Liver (tissue), 8 donors: ENCODE measurements at regions not wholly inside any gene's neighbourhood (a gene's known extent, or its start where the extent isn't known, plus 50 kb on each side); places are given as distances from the start of the nearest gene placed in this dataset.

Experiments used
- DNase-seq: peaks from one replicate; pipeline ENCODE4 v3.0.0-alpha.2; 2017; ENCODE audit warnings: low spot score
- H3K27ac ChIP-seq, 2 donors: one replicate each; pipeline ENCODE4 v1.7.0; 2013; ENCODE audit warnings: inconsistent platforms in 2 of 2, low read length in 2 of 2, control low read depth in 1 of 2, low read depth in 1 of 2, mild to moderate bottlenecking in 1 of 2
- H3K27me3 ChIP-seq, 4 donors: one replicate each; pipeline versions ENCODE4 v1.6.1 to v1.7.0; 2013; ENCODE audit warnings: low read length in 3 of 4, inconsistent platforms in 1 of 4, mild to moderate bottlenecking in 1 of 4, moderate library complexity in 1 of 4; ENCODE audit not compliant: control insufficient read depth in 4 of 4, insufficient read depth in 4 of 4
- H3K36me3 ChIP-seq, 4 donors: one replicate each; pipeline versions ENCODE4 v1.6.1 to v1.7.0; 2013; ENCODE audit warnings: low read length in 3 of 4, mild to moderate bottlenecking in 3 of 4, low read depth in 1 of 4, moderate library complexity in 1 of 4; ENCODE audit not compliant: control insufficient read depth in 4 of 4, insufficient read depth in 3 of 4
- H3K4me1 ChIP-seq, 4 donors: one replicate each; pipeline versions ENCODE4 v1.6.1 to v1.7.0; 2013; ENCODE audit warnings: low read length in 3 of 4, mild to moderate bottlenecking in 3 of 4, moderate library complexity in 1 of 4; ENCODE audit not compliant: control insufficient read depth in 4 of 4, insufficient read depth in 4 of 4
- H3K4me3 ChIP-seq, 3 donors: one replicate each; pipeline versions ENCODE4 v1.6.1 to v1.7.0; 2013; ENCODE audit warnings: low read length in 3 of 3, control low read depth in 1 of 3, low read depth in 1 of 3, mild to moderate bottlenecking in 1 of 3
- H3K9ac ChIP-seq, 2 donors: one replicate each; pipeline ENCODE4 v1.7.0; 2013; ENCODE audit warnings: low read length in 2 of 2, mild to moderate bottlenecking in 2 of 2, moderate library complexity in 2 of 2, control low read depth in 1 of 2, low read depth in 1 of 2
- H3K9me3 ChIP-seq, 4 donors: one replicate each; pipeline versions ENCODE4 v1.6.1 to v1.7.0; 2013; ENCODE audit warnings: low read length in 3 of 4; ENCODE audit not compliant: control insufficient read depth in 4 of 4
- EGR1 ChIP-seq, 2 donors: IDR thresholded peaks; 2 replicates each; pipeline ENCODE4 v1.6.1; 2016 to 2018; ENCODE audit warnings: antibody characterized with exemption in 2 of 2, low read depth in 2 of 2
- FOXA1 ChIP-seq: IDR thresholded peaks from 2 replicates; pipeline ENCODE4 v1.6.1; 2016; ENCODE audit warnings: antibody characterized with exemption
- FOXA2 ChIP-seq: IDR thresholded peaks from 2 replicates; pipeline ENCODE4 v1.6.1; 2016; ENCODE audit warnings: antibody characterized with exemption
- HNF4A ChIP-seq, 2 donors: conservative IDR thresholded peaks; 2 replicates each; pipeline ENCODE4 v1.6.1; 2016; ENCODE audit warnings: antibody characterized with exemption in 2 of 2, mild to moderate bottlenecking in 2 of 2
- HNF4G ChIP-seq: IDR thresholded peaks from 2 replicates; pipeline ENCODE4 v1.6.1; 2016; ENCODE audit warnings: antibody characterized with exemption
- NR2F2 ChIP-seq: IDR thresholded peaks from 2 replicates; pipeline ENCODE4 v1.6.1; 2016; ENCODE audit warnings: antibody characterized with exemption
- RAD21 ChIP-seq, 2 donors: IDR thresholded peaks; 2 replicates each; pipeline ENCODE4 v1.6.1; 2016; ENCODE audit warnings: antibody characterized with exemption in 2 of 2, mild to moderate bottlenecking in 2 of 2
- RXRA ChIP-seq, 2 donors: IDR thresholded peaks; 2 replicates each; pipeline ENCODE4 v1.6.1; 2017 to 2018; ENCODE audit warnings: antibody characterized with exemption in 2 of 2, mild to moderate bottlenecking in 1 of 2
- SP1 ChIP-seq: IDR thresholded peaks from 2 replicates; pipeline ENCODE4 v1.6.1; 2018; ENCODE audit warnings: antibody characterized with exemption, mild to moderate bottlenecking
- TAF1 ChIP-seq: conservative IDR thresholded peaks from 2 replicates; pipeline ENCODE4 v1.6.1; 2016; ENCODE audit warnings: antibody characterized with exemption, mild to moderate bottlenecking
- YY1 ChIP-seq: IDR thresholded peaks from 2 replicates; pipeline ENCODE4 v1.6.1; 2016; ENCODE audit warnings: antibody characterized with exemption, mild to moderate bottlenecking
- WGBS: extraction: QIAGEN DNeasy Blood & Tissue Kit; methylation state at CpG from one replicate; pipeline ENCODE4 v1.1.7; 2013; 5-methylcytosine and 5-hydroxymethylcytosine counted together
- TF ChIP-seq, protein P1 (sequence below): fragments of 150-350 bp; IDR thresholded peaks from 2 replicates; pipeline ENCODE4 v1.5.1; 2017; ENCODE audit warnings: improper control_type of control experiment, low read depth, low read length; ENCODE audit not compliant: missing input control
- TF ChIP-seq, protein P2 (sequence below): IDR thresholded peaks from 2 replicates; pipeline ENCODE4 v1.6.1; 2016; ENCODE audit warnings: antibody characterized with exemption
- TF ChIP-seq, protein P3 (sequence below): IDR thresholded peaks from 2 replicates; pipeline ENCODE4 v1.6.1; 2016; ENCODE audit warnings: antibody characterized with exemption
- donor health status: healthy.
- donor health status: healthy.
- donor health status: healthy.
- donor health status: healthy.
- donor health status: healthy.

DNA sequence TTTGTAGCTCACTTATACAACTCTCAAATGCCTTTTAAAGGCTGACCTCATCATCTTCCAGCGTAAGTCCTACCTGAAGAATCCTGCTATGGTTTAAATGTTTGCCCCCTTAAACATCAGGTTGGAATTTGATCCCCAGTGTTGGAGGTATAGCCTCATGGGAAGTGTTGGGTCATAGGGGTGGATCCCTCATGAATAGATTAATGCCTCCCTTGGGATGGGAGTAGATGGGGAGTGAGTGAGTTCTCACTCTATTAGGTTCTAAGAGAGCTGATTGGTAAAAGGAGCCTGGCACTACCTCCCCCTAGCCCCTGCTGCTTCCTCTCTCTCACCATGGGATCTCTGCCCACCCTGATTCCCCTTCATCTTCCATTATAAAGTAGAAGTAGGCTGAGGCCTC, 285.6 kb downstream of the FZD1 start:
- Histone ChIP-seq H3K27ac (no peak overlapping the region), H3K4me1 (peaks cover 0 to 10% (median 4%) of the 10 kb centered on the region in 4 donors), H3K27me3 (no peaks in the 10 kb centered on the region), H3K9ac (no peak overlapping the region), H3K36me3 (no peaks in the 10 kb centered on the region), H3K9me3 (no peaks in the 10 kb centered on the region), H3K4me3 (no peak overlapping the region)
- TF ChIP-seq SP1 (no peak), NR2F2 (no peak), TAF1 (no peak), YY1 (no peak), HNF4A (conservative IDR thresholded peaks at IDR 0.05) (no peak)
- no peak for DNase-seq
- 90% methylated on average over 1 of the region's 1 CpG for WGBS

DNA sequence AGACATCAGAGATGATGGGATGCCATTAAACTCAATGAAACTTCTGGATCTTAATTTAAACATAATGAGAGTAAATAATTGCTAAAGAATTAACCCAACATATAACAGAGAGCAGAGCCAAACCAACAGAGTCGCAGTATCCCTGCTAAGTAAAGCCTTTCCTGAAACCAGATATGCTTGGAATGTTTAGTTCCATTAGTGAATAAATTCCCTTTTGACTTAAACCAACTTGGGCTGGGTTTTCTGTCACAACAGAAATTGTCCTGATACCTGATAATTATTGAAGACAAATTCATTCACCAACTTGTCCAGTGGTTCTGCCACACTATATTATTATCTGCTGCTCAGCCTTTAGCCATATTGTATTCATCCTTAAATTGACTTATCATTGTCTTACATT, 286.7 kb downstream of the FZD1 start:
- Histone ChIP-seq H3K9me3 (no peaks in the 10 kb centered on the region), H3K4me3 (no peak overlapping the region), H3K9ac (no peak overlapping the region), H3K27ac (no peak overlapping the region), H3K36me3 (no peaks in the 10 kb centered on the region), H3K27me3 (no peaks in the 10 kb centered on the region), H3K4me1 (peaks cover 0 to 10% (median 4%) of the 10 kb centered on the region in 4 donors)
- WGBS = 80% methylated on average over 1 of the region's 1 CpG
- no peak for TF ChIP-seq FOXA2
- TF ChIP-seq YY1 = no peak
- TF ChIP-seq, protein P1, sequence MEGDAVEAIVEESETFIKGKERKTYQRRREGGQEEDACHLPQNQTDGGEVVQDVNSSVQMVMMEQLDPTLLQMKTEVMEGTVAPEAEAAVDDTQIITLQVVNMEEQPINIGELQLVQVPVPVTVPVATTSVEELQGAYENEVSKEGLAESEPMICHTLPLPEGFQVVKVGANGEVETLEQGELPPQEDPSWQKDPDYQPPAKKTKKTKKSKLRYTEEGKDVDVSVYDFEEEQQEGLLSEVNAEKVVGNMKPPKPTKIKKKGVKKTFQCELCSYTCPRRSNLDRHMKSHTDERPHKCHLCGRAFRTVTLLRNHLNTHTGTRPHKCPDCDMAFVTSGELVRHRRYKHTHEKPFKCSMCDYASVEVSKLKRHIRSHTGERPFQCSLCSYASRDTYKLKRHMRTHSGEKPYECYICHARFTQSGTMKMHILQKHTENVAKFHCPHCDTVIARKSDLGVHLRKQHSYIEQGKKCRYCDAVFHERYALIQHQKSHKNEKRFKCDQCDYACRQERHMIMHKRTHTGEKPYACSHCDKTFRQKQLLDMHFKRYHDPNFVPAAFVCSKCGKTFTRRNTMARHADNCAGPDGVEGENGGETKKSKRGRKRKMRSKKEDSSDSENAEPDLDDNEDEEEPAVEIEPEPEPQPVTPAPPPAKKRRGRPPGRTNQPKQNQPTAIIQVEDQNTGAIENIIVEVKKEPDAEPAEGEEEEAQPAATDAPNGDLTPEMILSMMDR = no peak
- no peak for TF ChIP-seq FOXA1
- TF ChIP-seq RXRA (IDR thresholded peaks at IDR 0.05) = no peak
- DNase-seq = no peak

DNA sequence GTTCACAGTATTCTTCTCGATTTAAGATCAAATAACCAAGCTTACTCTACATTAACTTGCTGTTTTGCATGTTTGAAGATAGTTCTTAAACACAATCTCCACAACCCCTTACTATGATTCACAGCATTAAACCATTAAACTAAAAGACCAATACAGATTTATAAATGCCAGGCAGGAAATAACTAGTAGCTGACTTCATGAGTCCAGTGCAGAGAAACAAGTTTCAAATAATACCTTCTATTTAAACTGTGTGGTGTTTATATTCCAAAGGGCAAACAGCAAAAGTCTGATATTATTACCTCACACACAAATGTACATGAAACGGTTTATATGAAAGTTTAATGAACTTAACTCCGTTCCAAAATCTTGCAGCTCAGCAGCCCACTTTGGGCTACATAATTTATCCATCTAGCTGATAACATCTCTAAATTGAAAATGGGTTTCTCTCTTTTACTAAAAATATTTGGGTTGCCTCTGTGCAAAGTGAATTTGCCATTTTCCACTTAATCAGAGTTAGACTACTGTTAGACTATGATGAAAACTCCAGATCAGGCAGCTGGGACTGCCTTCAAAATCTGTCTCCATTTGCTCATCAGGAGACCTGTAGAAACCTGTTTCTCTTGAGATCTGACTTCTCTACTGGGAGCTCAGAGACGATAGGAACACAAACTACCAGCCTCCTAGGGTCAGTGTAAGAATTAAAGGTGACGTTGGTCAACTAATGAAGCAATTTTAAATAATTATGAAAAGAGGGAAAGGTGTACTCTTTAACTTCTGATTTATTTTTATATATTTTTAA, 287.3 kb downstream of the FZD1 start:
- Histone ChIP-seq H3K9me3 (no peaks in the 10 kb centered on the region), H3K27me3 (no peaks in the 10 kb centered on the region), H3K9ac (peak overlapping the region in 1 of 2 donors; percentile 12), H3K4me1 (peaks cover 0 to 10% (median 4%) of the 10 kb centered on the region in 4 donors), H3K36me3 (no peaks in the 10 kb centered on the region), H3K27ac (no peak overlapping the region), H3K4me3 (no peak overlapping the region)
- TF ChIP-seq, protein P2, sequence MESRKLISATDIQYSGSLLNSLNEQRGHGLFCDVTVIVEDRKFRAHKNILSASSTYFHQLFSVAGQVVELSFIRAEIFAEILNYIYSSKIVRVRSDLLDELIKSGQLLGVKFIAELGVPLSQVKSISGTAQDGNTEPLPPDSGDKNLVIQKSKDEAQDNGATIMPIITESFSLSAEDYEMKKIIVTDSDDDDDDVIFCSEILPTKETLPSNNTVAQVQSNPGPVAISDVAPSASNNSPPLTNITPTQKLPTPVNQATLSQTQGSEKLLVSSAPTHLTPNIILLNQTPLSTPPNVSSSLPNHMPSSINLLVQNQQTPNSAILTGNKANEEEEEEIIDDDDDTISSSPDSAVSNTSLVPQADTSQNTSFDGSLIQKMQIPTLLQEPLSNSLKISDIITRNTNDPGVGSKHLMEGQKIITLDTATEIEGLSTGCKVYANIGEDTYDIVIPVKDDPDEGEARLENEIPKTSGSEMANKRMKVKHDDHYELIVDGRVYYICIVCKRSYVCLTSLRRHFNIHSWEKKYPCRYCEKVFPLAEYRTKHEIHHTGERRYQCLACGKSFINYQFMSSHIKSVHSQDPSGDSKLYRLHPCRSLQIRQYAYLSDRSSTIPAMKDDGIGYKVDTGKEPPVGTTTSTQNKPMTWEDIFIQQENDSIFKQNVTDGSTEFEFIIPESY = no peak
- TF ChIP-seq, protein P3, sequence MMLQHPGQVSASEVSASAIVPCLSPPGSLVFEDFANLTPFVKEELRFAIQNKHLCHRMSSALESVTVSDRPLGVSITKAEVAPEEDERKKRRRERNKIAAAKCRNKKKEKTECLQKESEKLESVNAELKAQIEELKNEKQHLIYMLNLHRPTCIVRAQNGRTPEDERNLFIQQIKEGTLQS = no peak
- TF ChIP-seq, protein P1 = no peak
- TF ChIP-seq HNF4A (conservative IDR thresholded peaks at IDR 0.05) (peak; percentile 59 to 67), YY1 (no peak), RXRA (IDR thresholded peaks at IDR 0.05) (peak in 1 of 2 donors; percentile 29), SP1 (no peak), TAF1 (no peak), EGR1 (IDR thresholded peaks at IDR 0.05; ENCODE audit: low read depth in 2 of 2) (no peak), RAD21 (IDR thresholded peaks at IDR 0.05) (no peak), HNF4G (no peak)
- DNase-seq = no peak
- whole genome bisulfite sequencing = 46% methylated on average over 5 of the region's 5 CpGs
